ENCODE measurements at regions not wholly inside any gene's neighbourhood (a gene's known extent, or its start where the extent isn't known, plus 50 kb on each side); places are given as distances from the start of the nearest gene placed in this dataset.

GRCh38 chr20:50434653-50435396, 75.4 kb upstream of the PTPN1 start:
- intact Hi-C loops (cut with micrococcal nuclease) = no loop called here
- no peak for FAIRE-seq
- dilution Hi-C loops (cut with MboI; ENCODE audit: extremely low pct_ligation_motif_present, low sequenced_read_pairs) = no loop called here
- Histone ChIP-seq H3K9ac (replicated peaks; ENCODE audit: extremely low read depth, insufficient read depth, low read length) (no peak overlapping the region), H3K4me2 (ENCODE audit: insufficient read depth, low read length) (no peak overlapping the region), H3K27ac (ENCODE audit: insufficient read depth, low read depth, low read length) (no peak overlapping the region), H3K9me3 (replicated peaks; ENCODE audit: control insufficient read depth, insufficient read depth, low read length) (no peaks in the 10 kb centered on the region), H3K4me1 (ENCODE audit: control insufficient read depth, extremely low read depth, insufficient read depth, low read length) (no peaks in the 10 kb centered on the region), H2AFZ (ENCODE audit: low read depth, low read length) (no peak overlapping the region), H3K36me3 (ENCODE audit: control insufficient read depth in 2 of 2, extremely low read depth in 1 of 2, insufficient read depth in 2 of 2, low read length in 2 of 2) (no peaks in the 10 kb centered on the region), H4K20me1 (replicated peaks; ENCODE audit: control insufficient read depth, extremely low read depth, insufficient read depth, low read length) (no peaks in the 10 kb centered on the region), H3K79me2 (ENCODE audit: control insufficient read depth, insufficient read depth, low read length) (no peaks in the 10 kb centered on the region), H3K9me1 (replicated peaks; ENCODE audit: control insufficient read depth, extremely low read depth, insufficient read depth, low read length) (no peaks in the 10 kb centered on the region), H3K4me3 (replicated peaks in 1 of 3; ENCODE audit: insufficient read depth in 1 of 3, low read depth in 1 of 3, low read length in 3 of 3) (no peak overlapping the region), H3K27me3 (ENCODE audit: control insufficient read depth in 2 of 2, insufficient read depth in 2 of 2, low read length in 2 of 2) (no peaks in the 10 kb centered on the region)
- no TSS peak for BruUV-seq (replicated peaks)
- CTCF ChIA-PET = interaction anchor here (0.7 to 0.8 kb wide), 2 partner anchors 12 to 25 kb away, joined by 3 read pairs; no protein-coding TSS in a partner anchor
- DNase-seq (ENCODE audit: low read depth, low spot score) = no peak
- POLR2A ChIA-PET = no interaction called here
- no peak for TF ChIP-seq POLR2AphosphoS5 (IDR thresholded peaks at IDR 0.05; ENCODE audit: insufficient read depth, low read depth, low read length)
- TF ChIP-seq MYC (IDR thresholded peaks at IDR 0.05; ENCODE audit: low read depth, low read length) = no peak
- TF ChIP-seq EZH2 (IDR thresholded peaks at IDR 0.05; ENCODE audit: borderline replicate concordance, low read depth, low read length, severe bottlenecking) = no peak
- TF ChIP-seq JUN (IDR thresholded peaks at IDR 0.05; ENCODE audit: borderline replicate concordance, insufficient read depth, insufficient read length, low read depth) = no peak
- no peak for TF ChIP-seq FOS (IDR thresholded peaks at IDR 0.05; ENCODE audit: borderline replicate concordance, insufficient read depth, low read length)
- TF ChIP-seq CTCF (IDR thresholded peaks at IDR 0.05; ENCODE audit: extremely low read depth in 1 of 2, insufficient read depth in 1 of 2, low read depth in 1 of 2, low read length in 2 of 2) = no peak

Measured in endothelial cell of umbilical vein (primary cell).